ENCODE measurements at regions not wholly inside any gene's neighbourhood (a gene's known extent, or its start where the extent isn't known, plus 50 kb on each side); places are given as distances from the start of the nearest gene placed in this dataset.

- no peaks in the 10 kb centered on the region for H3K9me3 ChIP-seq (ENCODE audit: low read depth, low read length, poor library complexity, severe bottlenecking)
- intact Hi-C loops (cut with micrococcal nuclease; ENCODE audit: unreplicated experiment) = no loop called here
- DNase-seq (ENCODE audit: low spot score) = no peak
Measured at GRCh38 chr2:34547340-34547739, 948.2 kb upstream of the FAM98A start.

GRCh38 chr2:34545486-34546136, 946.5 kb upstream of the FAM98A start:
- H3K4me1 ChIP-seq (ENCODE audit: insufficient read depth, low read length, poor library complexity, severe bottlenecking) = no peaks in the 10 kb centered on the region
- no peaks in the 10 kb centered on the region for H3K27me3 ChIP-seq (replicated peaks; ENCODE audit: insufficient read depth, low read depth, low read length, poor library complexity)
- no peaks in the 10 kb centered on the region for H3K36me3 ChIP-seq (ENCODE audit: insufficient read depth, low read length, poor library complexity, severe bottlenecking)
- intact Hi-C loops (cut with micrococcal nuclease; ENCODE audit: unreplicated experiment) = no loop called here
- ChIA-PET CTCF (no interaction called here), POLR2A (ENCODE audit: low non-redundant PET) (no interaction called here)
- no peak for DNase-seq (ENCODE audit: low spot score)
- no peaks in the 10 kb centered on the region for H3K9me3 ChIP-seq (ENCODE audit: low read depth, low read length, poor library complexity, severe bottlenecking)
- no peak for TF ChIP-seq EZH2 (IDR thresholded peaks at IDR 0.05; ENCODE audit: borderline replicate concordance, low read depth, low read length, poor library complexity, severe bottlenecking)
- no peak for TF ChIP-seq CTCF (conservative IDR thresholded peaks at IDR 0.05; ENCODE audit: low read depth, low read length)
- H3K27ac ChIP-seq (ENCODE audit: low read depth, low read length, poor library complexity, severe bottlenecking) = no peak overlapping the region
- H3K4me3 ChIP-seq (ENCODE audit: low read depth, low read length, poor library complexity, severe bottlenecking) = no peak overlapping the region
- BruUV-seq (replicated peaks) = no TSS peak

More at GRCh38 chr2:34547340-34547739, 948.2 kb upstream of the FAM98A start:
- H3K36me3 ChIP-seq (ENCODE audit: insufficient read depth, low read length, poor library complexity, severe bottlenecking) = no peaks in the 10 kb centered on the region
- H3K27me3 ChIP-seq (replicated peaks; ENCODE audit: insufficient read depth, low read depth, low read length, poor library complexity) = no peaks in the 10 kb centered on the region
- POLR2A ChIA-PET (ENCODE audit: low non-redundant PET) = no interaction called here
- no TSS peak for BruUV-seq (replicated peaks)
- H3K4me1 ChIP-seq (ENCODE audit: insufficient read depth, low read length, poor library complexity, severe bottlenecking) = no peaks in the 10 kb centered on the region
- no peak overlapping the region for H3K27ac ChIP-seq (ENCODE audit: low read depth, low read length, poor library complexity, severe bottlenecking)
- no peak overlapping the region for H3K4me3 ChIP-seq (ENCODE audit: low read depth, low read length, poor library complexity, severe bottlenecking)
- TF ChIP-seq CTCF (conservative IDR thresholded peaks at IDR 0.05; ENCODE audit: low read depth, low read length) (no peak), EZH2 (IDR thresholded peaks at IDR 0.05; ENCODE audit: borderline replicate concordance, low read depth, low read length, poor library complexity, severe bottlenecking) (no peak)
- CTCF ChIA-PET = no interaction called here

GRCh38 chr2:34534761-34535160, 935.7 kb upstream of the FAM98A start:
- Histone ChIP-seq H3K4me1 (ENCODE audit: insufficient read depth, low read length, poor library complexity, severe bottlenecking) (no peaks in the 10 kb centered on the region), H3K27ac (ENCODE audit: low read depth, low read length, poor library complexity, severe bottlenecking) (no peak overlapping the region), H3K27me3 (replicated peaks; ENCODE audit: insufficient read depth, low read depth, low read length, poor library complexity) (no peaks in the 10 kb centered on the region), H3K4me3 (ENCODE audit: low read depth, low read length, poor library complexity, severe bottlenecking) (no peak overlapping the region), H3K9me3 (ENCODE audit: low read depth, low read length, poor library complexity, severe bottlenecking) (no peaks in the 10 kb centered on the region), H3K36me3 (ENCODE audit: insufficient read depth, low read length, poor library complexity, severe bottlenecking) (no peaks in the 10 kb centered on the region)
- no TSS peak for BruUV-seq (replicated peaks)
- intact Hi-C loops (cut with micrococcal nuclease; ENCODE audit: unreplicated experiment) = no loop called here
- TF ChIP-seq CTCF (conservative IDR thresholded peaks at IDR 0.05; ENCODE audit: low read depth, low read length) (no peak), EZH2 (IDR thresholded peaks at IDR 0.05; ENCODE audit: borderline replicate concordance, low read depth, low read length, poor library complexity, severe bottlenecking) (no peak)
- POLR2A ChIA-PET (ENCODE audit: low non-redundant PET) = interaction anchor here (0.7 kb wide), 1 partner anchor 13 kb away, joined by 7 read pairs; no protein-coding TSS in a partner anchor
- DNase-seq (ENCODE audit: low spot score) = no peak
- CTCF ChIA-PET = no interaction called here
